Memory B cell (primary cell): ENCODE measurements at regions not wholly inside any gene's neighbourhood (a gene's known extent, or its start where the extent isn't known, plus 50 kb on each side); places are given as distances from the start of the nearest gene placed in this dataset.
"Not testable (repeated sequence)": the region's sequence is repeated elsewhere in the genome, so short reads cannot be mapped to it uniquely, and the experiment has no call there.

ENCODE experiments used
- ATAC-seq: fragments of 150-1000 bp; cut with Tn5 transposase; 2 replicates; pipeline ENCODE4 v1.10.0; 2021; ENCODE audit warnings: low read depth, mild to moderate bottlenecking, moderate library complexity
- DNase-seq, 2 donors: peaks; one replicate each; pipeline ENCODE4 v3.0.0; 2022; ENCODE audit warnings: low spot score in 2 of 2
- H3K27ac Mint-ChIP-seq: one replicate; pipeline ENCODE4 v1.8.0; 2022; ENCODE audit warnings: mild to moderate bottlenecking, moderate library complexity, mixed read lengths
- H3K27me3 Mint-ChIP-seq: one replicate; pipeline ENCODE4 v1.8.0; 2022; ENCODE audit warnings: mixed read lengths
- H3K36me3 Mint-ChIP-seq: one replicate; pipeline ENCODE4 v1.8.0; 2022; ENCODE audit warnings: mild to moderate bottlenecking, mixed read lengths
- H3K4me1 Mint-ChIP-seq: one replicate; pipeline ENCODE4 v1.8.0; 2022; ENCODE audit warnings: mixed read lengths
- H3K4me3 Mint-ChIP-seq: one replicate; pipeline ENCODE4 v1.8.0; 2022; ENCODE audit warnings: mild to moderate bottlenecking, moderate library complexity, mixed read lengths
- H3K9me3 Mint-ChIP-seq: one replicate; pipeline ENCODE4 v1.8.0; 2022; ENCODE audit warnings: mixed read lengths

GRCh38 chr5:142542078-142542477 is 143.8 kb downstream of the FGF1 start:
- DNase-seq (no peak), ATAC-seq (no peak)
- Mint-ChIP-seq H3K9me3 (peaks cover 2% of the 10 kb centered on the region), H3K36me3 (no peaks in the 10 kb centered on the region), H3K27me3 (peaks cover 21% of the 10 kb centered on the region), H3K4me3 (no peak overlapping the region), H3K27ac (no peak overlapping the region), H3K4me1 (no peaks in the 10 kb centered on the region)

- H3K27me3 Mint-ChIP-seq, result peaks cover 22% of the 10 kb centered on the region
- DNase-seq (no peak), ATAC-seq (no peak)
- H3K36me3 Mint-ChIP-seq, result no peaks in the 10 kb centered on the region
- peaks cover 2% of the 10 kb centered on the region for H3K9me3 Mint-ChIP-seq
- no peaks in the 10 kb centered on the region for H3K4me1 Mint-ChIP-seq
- H3K4me3 Mint-ChIP-seq, result no peak overlapping the region
- no peak overlapping the region for H3K27ac Mint-ChIP-seq
These were observed 144.9 kb downstream of the FGF1 start for GRCh38 chr5:142540922-142541422.

GRCh38 chr5:142539154-142539740 is 146.6 kb downstream of the FGF1 start:
- peaks cover 18% of the 10 kb centered on the region for H3K27me3 Mint-ChIP-seq
- H3K36me3 Mint-ChIP-seq, result no peaks in the 10 kb centered on the region
- no peak overlapping the region for H3K27ac Mint-ChIP-seq
- ATAC-seq, result no peak
- H3K4me1 Mint-ChIP-seq, result no peaks in the 10 kb centered on the region
- H3K4me3 Mint-ChIP-seq, result no peak overlapping the region
- no peak for DNase-seq
- H3K9me3 Mint-ChIP-seq, result peaks cover 8% of the 10 kb centered on the region

GRCh38 chr5:142537938-142538337 is 148.0 kb downstream of the FGF1 start:
- H3K9me3 Mint-ChIP-seq, result peaks cover 9% of the 10 kb centered on the region
- H3K36me3 Mint-ChIP-seq, result peaks cover under 1% of the 10 kb centered on the region
- DNase-seq (no peak), ATAC-seq (no peak)
- no peak overlapping the region for H3K27ac Mint-ChIP-seq
- no peaks in the 10 kb centered on the region for H3K4me1 Mint-ChIP-seq
- no peak overlapping the region for H3K4me3 Mint-ChIP-seq
- peaks cover 19% of the 10 kb centered on the region for H3K27me3 Mint-ChIP-seq

- Mint-ChIP-seq H3K4me1 (no peaks in the 10 kb centered on the region), H3K27ac (no peak overlapping the region)
- ATAC-seq, result no peak
These were observed 153.1 kb downstream of the FGF1 start for GRCh38 chr5:142532781-142533176.

GRCh38 chr5:142531977-142532780 is 153.7 kb downstream of the FGF1 start:
- H3K36me3 Mint-ChIP-seq, result peaks cover 2% of the 10 kb centered on the region
- H3K27ac Mint-ChIP-seq, result no peak overlapping the region
- no peak for ATAC-seq
- no peak for DNase-seq
- peaks cover 7% of the 10 kb centered on the region for H3K9me3 Mint-ChIP-seq
- no peak overlapping the region for H3K4me3 Mint-ChIP-seq
- peaks cover 5% of the 10 kb centered on the region for H3K27me3 Mint-ChIP-seq
- peaks cover 4% of the 10 kb centered on the region for H3K4me1 Mint-ChIP-seq

More at GRCh38 chr5:142532781-142533176, 153.1 kb downstream of the FGF1 start:
- Mint-ChIP-seq H3K4me3 (no peak overlapping the region), H3K27me3 (peaks cover 6% of the 10 kb centered on the region), H3K9me3 (peaks cover 7% of the 10 kb centered on the region), H3K36me3 (peaks cover 2% of the 10 kb centered on the region)
- DNase-seq, result no peak

- Mint-ChIP-seq H3K4me1 (peaks cover 4% of the 10 kb centered on the region), H3K27me3 (peaks cover 3% of the 10 kb centered on the region), H3K9me3 (peaks cover 7% of the 10 kb centered on the region), H3K36me3 (peaks cover 2% of the 10 kb centered on the region), H3K4me3 (no peak overlapping the region), H3K27ac (no peak overlapping the region)
- no peak for ATAC-seq
- no peak for DNase-seq
These were observed 155.0 kb downstream of the FGF1 start for GRCh38 chr5:142530904-142531303.

- Mint-ChIP-seq H3K27me3 (peaks cover 3% of the 10 kb centered on the region), H3K36me3 (peaks cover 2% of the 10 kb centered on the region), H3K27ac (no peak overlapping the region), H3K4me1 (peaks cover 4% of the 10 kb centered on the region), H3K9me3 (peaks cover 4% of the 10 kb centered on the region), H3K4me3 (no peak overlapping the region)
- ATAC-seq (no peak), DNase-seq (no peak)
These were observed 156.1 kb downstream of the FGF1 start for GRCh38 chr5:142529626-142530278.

GRCh38 chr5:142527664-142528295 is 158.1 kb downstream of the FGF1 start:
- Mint-ChIP-seq H3K4me1 (peaks cover 4% of the 10 kb centered on the region), H3K9me3 (no peaks in the 10 kb centered on the region), H3K27me3 (peaks cover 7% of the 10 kb centered on the region), H3K27ac (no peak overlapping the region), H3K36me3 (no peaks in the 10 kb centered on the region), H3K4me3 (no peak overlapping the region)
- DNase-seq (no peak), ATAC-seq (no peak)

GRCh38 chr5:142527234-142527633 is 158.7 kb downstream of the FGF1 start:
- DNase-seq, result no peak
- peaks cover 4% of the 10 kb centered on the region for H3K4me1 Mint-ChIP-seq
- peaks cover 6% of the 10 kb centered on the region for H3K27me3 Mint-ChIP-seq
- no peaks in the 10 kb centered on the region for H3K9me3 Mint-ChIP-seq
- no peak for ATAC-seq
- no peak overlapping the region for H3K4me3 Mint-ChIP-seq
- H3K27ac Mint-ChIP-seq, result no peak overlapping the region
- H3K36me3 Mint-ChIP-seq, result no peaks in the 10 kb centered on the region

GRCh38 chr5:142522983-142523382 is 162.9 kb downstream of the FGF1 start:
- peaks cover 4% of the 10 kb centered on the region for H3K4me1 Mint-ChIP-seq

GRCh38 chr5:142521706-142522105 is 164.2 kb downstream of the FGF1 start:
- peaks cover 1% of the 10 kb centered on the region for H3K36me3 Mint-ChIP-seq
- no peak overlapping the region for H3K27ac Mint-ChIP-seq
- peaks cover 4% of the 10 kb centered on the region for H3K9me3 Mint-ChIP-seq
- DNase-seq (no peak), ATAC-seq (no peak)
- no peaks in the 10 kb centered on the region for H3K4me1 Mint-ChIP-seq
- no peak overlapping the region for H3K4me3 Mint-ChIP-seq
- H3K27me3 Mint-ChIP-seq, result peaks cover 6% of the 10 kb centered on the region

More at GRCh38 chr5:142522983-142523382, 162.9 kb downstream of the FGF1 start:
- H3K27ac Mint-ChIP-seq, result no peak overlapping the region
- DNase-seq (no peak), ATAC-seq (no peak)
- H3K4me3 Mint-ChIP-seq, result no peak overlapping the region
- no peaks in the 10 kb centered on the region for H3K36me3 Mint-ChIP-seq
- no peaks in the 10 kb centered on the region for H3K9me3 Mint-ChIP-seq
- peaks cover 6% of the 10 kb centered on the region for H3K27me3 Mint-ChIP-seq

GRCh38 chr5:142520885-142521284 is 165.0 kb downstream of the FGF1 start:
- ATAC-seq (no peak), DNase-seq (no peak)
- H3K27me3 Mint-ChIP-seq, result peaks cover 6% of the 10 kb centered on the region
- no peaks in the 10 kb centered on the region for H3K4me1 Mint-ChIP-seq
- H3K27ac Mint-ChIP-seq, result no peak overlapping the region
- H3K36me3 Mint-ChIP-seq, result peaks cover 3% of the 10 kb centered on the region
- no peak overlapping the region for H3K4me3 Mint-ChIP-seq
- peaks cover 7% of the 10 kb centered on the region for H3K9me3 Mint-ChIP-seq

- DNase-seq, H3K36me3 Mint-ChIP-seq, H3K27me3 Mint-ChIP-seq, H3K9me3 Mint-ChIP-seq, H3K27ac Mint-ChIP-seq, ATAC-seq, H3K4me3 Mint-ChIP-seq, H3K4me1 Mint-ChIP-seq: not testable (repeated sequence)
These were observed 166.0 kb downstream of the FGF1 start for GRCh38 chr5:142519913-142520312.
